ENCODE measurements at regions not wholly inside any gene's neighbourhood (a gene's known extent, or its start where the extent isn't known, plus 50 kb on each side); places are given as distances from the start of the nearest gene placed in this dataset.

DNA sequence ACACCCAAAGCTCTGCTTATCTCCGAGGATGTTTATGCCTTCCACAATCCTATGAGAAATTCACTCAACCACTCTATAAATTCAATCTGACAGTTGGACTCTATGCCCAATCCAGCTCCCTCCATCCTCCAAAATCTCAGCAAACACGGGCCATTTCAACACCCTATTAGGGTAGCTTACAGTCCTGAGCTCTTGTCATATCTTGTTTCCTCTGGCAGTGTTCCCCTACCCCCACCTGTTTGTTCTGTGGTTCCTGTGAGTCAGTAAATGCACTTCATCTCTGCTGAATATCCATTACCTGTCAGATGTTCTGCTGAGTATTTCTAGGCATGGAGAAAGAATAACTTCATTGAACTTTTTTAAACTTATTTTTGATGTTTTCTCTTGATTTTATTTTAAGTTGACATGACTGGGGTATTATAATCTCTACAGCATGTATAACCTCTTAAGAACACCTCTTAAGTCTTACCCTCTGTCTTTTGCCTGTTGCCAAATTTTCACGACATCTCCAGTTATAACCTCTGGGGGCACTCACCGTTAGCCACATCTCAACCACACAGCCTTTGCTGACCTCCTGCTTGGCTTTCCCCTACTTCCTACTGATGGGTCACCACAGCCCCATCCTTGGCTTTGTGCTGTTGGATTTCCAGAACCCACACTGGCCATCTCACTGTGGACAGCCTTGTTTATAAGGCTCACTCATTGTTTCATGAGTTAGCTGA lies 317.0 kb upstream of the TMPO start:
- TF ChIP-seq, protein P1, sequence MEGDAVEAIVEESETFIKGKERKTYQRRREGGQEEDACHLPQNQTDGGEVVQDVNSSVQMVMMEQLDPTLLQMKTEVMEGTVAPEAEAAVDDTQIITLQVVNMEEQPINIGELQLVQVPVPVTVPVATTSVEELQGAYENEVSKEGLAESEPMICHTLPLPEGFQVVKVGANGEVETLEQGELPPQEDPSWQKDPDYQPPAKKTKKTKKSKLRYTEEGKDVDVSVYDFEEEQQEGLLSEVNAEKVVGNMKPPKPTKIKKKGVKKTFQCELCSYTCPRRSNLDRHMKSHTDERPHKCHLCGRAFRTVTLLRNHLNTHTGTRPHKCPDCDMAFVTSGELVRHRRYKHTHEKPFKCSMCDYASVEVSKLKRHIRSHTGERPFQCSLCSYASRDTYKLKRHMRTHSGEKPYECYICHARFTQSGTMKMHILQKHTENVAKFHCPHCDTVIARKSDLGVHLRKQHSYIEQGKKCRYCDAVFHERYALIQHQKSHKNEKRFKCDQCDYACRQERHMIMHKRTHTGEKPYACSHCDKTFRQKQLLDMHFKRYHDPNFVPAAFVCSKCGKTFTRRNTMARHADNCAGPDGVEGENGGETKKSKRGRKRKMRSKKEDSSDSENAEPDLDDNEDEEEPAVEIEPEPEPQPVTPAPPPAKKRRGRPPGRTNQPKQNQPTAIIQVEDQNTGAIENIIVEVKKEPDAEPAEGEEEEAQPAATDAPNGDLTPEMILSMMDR (IDR thresholded peaks at IDR 0.05; ENCODE audit: low read depth, low read length) = no peak
- TF ChIP-seq EZH2phosphoT487 (IDR thresholded peaks at IDR 0.05; ENCODE audit: low read depth) = no peak

Data from OCI-LY3 (cell line).